GM12892 (cell line): ENCODE measurements at regions not wholly inside any gene's neighbourhood (a gene's known extent, or its start where the extent isn't known, plus 50 kb on each side); places are given as distances from the start of the nearest gene placed in this dataset.

Source experiments
- DNase-seq: peaks from one replicate; pipeline ENCODE4 v3.0.0; 2011; ENCODE audit not compliant: insufficient read length
- FAIRE-seq: peaks from 2 replicates; lab custom pipeline; 2011; peaks lifted over from hg19 to GRCh38; lab: Jason Lieb, UNC
- POLR2A ChIP-seq: IDR thresholded peaks from 2 replicates; pipeline ENCODE4 v1.6.1; 2011; ENCODE audit warnings: low read depth, low read length, control low read depth
- POLR2AphosphoS5 ChIP-seq: IDR thresholded peaks from 2 replicates; pipeline ENCODE4 v1.6.1; 2011; ENCODE audit warnings: low read depth, low read length, control low read depth
- TAF1 ChIP-seq: IDR thresholded peaks from 2 replicates; pipeline ENCODE4 v1.6.1; 2011; ENCODE audit warnings: low read depth, mild to moderate bottlenecking, control low read depth, low read length, borderline replicate concordance

DNA sequence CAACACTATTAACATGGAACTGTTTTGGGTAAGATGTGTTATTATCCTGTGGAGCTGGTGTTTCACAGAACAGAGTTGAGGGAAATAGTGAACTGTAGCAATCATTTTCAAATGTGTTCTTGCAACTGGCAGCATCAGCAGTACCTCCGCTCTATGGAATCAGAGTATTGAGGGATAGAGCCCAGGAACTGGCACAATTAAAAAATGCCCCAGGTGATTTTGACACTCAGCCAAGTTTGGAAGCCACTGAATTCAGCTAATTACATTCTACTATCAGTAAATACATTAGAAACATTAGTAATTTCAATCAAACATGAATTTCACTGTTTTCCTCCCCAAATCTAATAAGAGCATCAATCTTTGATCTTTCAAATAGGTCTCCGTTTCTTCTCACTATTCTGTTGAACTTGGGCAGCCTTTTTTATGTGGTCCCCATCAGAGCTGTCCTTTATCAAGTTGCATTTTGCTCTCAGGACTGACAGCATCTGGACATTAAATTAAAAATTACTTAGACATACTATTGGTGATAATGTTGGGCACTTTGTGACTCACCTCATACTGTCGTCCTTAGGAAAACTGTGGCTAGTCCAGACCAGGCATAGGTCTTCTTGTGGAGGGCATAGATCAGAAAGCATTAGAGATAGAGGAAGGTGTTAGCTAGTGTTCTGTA, 251.5 kb downstream of the DHX35 start:
- FAIRE-seq, result no peak
- TF ChIP-seq TAF1, result no peak
- TF ChIP-seq POLR2A, result no peak
- TF ChIP-seq POLR2AphosphoS5, result no peak
- DNase-seq, result no peak

DNA sequence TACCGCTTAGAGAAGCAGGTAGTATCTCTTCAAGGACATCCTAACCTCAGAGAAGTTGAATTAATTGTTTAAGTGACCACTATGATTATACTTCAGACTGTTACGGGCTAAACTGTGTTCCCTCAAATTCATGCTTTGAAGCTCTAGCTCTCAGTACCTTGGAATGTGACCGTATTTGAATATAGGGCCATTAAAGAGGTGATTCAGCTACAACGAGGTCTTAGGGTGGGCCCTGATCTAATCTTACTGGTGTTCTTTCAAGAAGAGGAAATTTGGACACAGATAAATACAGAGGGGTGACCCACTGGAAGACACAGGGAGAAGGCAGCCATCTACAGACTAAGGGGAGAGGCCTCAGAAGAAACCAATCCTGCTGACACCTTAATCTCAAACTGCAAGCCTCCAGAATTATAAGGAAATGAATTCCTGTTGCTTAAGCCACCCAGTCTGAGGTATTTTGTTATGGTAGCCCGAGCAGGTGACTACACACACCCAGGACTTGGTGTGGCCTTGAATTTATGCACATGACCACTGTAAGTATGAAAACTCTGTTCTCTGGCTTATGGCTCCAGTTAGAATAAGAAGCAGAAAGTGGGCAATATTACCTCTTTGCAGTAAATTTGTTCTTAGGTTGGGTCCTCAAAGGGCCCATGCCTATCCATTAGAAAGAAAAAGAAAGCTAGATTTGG, 249.1 kb downstream of the DHX35 start:
- no peak for TF ChIP-seq POLR2AphosphoS5
- no peak for TF ChIP-seq POLR2A
- no peak for TF ChIP-seq TAF1
- no peak for DNase-seq
- no peak for FAIRE-seq

DNA sequence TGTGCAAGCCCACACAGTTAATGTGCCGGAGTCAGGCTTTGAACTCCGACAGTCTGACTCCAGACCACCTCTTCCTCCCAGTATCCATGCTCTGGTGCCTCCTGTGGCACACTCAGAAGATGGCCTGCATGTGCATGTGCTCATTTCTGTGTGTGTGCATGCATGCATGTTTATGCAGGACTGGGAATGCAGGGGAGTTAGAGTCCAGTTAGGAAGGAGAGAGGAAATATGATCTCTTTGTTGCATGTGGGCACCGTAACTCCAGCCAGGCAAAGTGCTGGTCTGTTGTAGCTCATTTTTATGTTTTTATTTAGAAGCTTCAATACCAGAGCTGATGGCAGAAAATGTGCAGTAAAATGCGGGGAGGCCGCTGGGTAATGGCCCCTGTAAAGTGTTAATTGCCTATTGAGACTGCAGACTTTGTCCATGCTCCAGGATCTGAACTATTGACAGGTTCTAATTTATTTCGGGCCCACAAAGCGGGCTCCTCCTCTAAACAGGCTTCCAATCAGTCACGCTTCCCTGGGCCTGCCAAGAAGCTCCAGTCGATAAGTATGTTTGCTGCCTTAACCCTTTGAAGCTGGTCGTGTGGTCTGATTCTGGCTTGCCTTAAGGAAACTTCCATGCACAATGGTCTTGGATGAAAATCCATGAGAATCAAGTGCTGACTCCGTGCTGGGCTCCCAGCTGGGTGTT, 248.3 kb downstream of the DHX35 start:
- FAIRE-seq (no peak), DNase-seq (no peak)
- no peak for TF ChIP-seq POLR2AphosphoS5
- TF ChIP-seq TAF1, result no peak
- no peak for TF ChIP-seq POLR2A

DNA sequence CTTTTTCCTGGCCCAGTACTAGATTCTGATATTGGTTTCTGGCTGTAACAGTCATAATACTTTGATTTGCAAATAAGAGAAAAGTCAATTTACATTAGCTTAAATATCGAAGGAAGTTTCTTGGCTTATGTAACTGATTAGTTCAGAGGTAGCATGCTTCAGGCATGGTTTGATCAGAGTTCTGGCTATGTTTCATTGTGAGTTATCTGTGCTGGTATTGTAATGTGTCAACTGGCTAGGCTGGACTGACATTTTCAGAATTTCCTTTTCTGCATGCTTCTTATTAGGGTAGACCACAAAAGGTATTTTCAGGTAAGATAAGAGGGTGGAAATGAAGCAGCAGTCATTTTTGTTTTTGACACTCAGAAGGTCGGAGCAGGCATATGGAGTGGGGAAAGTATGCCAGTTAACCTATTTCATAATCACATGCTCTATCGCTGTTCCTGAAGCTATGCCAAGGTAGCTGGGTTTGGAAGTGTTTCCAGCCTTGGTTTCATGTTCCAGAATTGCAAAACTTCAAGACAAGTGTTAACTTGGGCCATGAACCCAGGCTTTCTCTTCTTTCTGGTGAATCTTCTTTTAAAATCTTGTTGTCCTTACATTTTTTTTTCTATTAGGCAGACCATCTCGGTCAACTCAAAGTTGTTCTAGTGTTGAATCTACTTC, 244.9 kb downstream of the DHX35 start:
- FAIRE-seq (no peak), DNase-seq (no peak)
- TF ChIP-seq TAF1, result no peak
- no peak for TF ChIP-seq POLR2AphosphoS5
- no peak for TF ChIP-seq POLR2A

DNA sequence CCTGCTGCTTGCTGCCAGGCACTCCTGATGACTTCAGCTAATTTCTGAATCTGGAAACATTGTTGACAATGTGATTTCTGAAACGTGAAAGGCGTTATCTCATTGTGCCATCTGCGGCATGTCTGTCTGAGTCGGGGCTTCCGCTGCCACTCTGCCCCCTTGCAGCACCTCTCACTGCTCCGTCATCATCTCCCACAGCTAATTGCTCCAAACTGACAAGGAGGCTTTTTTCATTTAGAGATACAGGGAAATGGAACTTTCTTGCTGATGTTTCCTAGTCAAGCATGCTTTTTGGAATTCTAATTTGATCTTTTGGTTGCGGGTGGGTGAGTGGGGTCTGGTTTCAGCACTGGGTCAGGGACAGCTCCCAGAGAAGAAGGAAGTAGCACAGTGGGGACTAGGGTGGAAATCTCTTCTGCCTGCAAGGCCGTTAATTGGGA, 233.5 kb downstream of the DHX35 start:
- FAIRE-seq, result no peak

DNA sequence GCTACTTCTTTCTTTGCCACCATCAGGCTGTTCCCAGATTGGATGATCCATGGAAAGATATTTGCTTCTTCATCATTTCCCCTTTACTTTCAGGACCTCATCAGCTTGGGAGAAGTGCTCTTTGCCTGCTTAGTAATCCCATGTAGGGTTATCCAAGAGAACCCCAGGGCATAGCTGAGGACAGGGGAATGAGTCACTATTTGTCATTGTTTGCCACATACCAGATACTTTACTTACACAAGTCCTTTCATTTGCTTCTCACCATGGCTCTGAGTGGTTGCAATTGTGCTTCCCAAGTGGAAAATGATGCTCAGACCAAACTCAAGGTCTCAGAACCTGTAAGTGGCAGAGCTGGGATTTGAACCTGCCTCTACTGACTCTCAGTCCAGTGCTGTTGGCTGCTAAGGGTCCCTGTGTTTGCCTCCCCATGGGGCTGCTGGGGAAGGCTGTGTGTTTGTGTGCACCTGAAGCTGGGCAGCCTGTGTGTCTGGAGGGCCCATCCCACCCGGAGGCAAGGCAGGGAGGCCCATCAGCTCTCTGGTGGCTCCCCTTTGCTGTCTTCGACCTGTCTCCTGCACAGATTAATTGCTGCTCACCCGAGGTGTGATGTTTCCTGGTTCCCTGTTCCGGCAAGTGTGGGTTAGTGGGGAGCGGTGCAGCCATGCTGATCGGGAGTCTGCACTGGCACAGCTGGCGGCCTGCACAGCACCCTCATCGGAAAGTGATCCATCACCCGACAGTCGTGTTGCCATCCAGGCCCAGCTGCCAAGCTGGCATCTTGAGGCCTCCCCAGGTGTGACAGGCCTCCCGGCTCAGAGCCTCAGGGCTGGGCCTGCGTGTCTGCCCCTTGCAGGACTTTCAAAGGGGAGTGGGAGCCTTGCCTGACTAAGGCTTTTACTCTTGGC, 228.8 kb downstream of the DHX35 start:
- DNase-seq (no peak), FAIRE-seq (no peak)
- TF ChIP-seq POLR2A, result no peak
- TF ChIP-seq TAF1, result no peak
- no peak for TF ChIP-seq POLR2AphosphoS5

More for the DNA sequence above, 233.5 kb downstream of the DHX35 start:
- no peak for TF ChIP-seq POLR2A
- no peak for TF ChIP-seq POLR2AphosphoS5
- no peak for TF ChIP-seq TAF1
- no peak for DNase-seq

DNA sequence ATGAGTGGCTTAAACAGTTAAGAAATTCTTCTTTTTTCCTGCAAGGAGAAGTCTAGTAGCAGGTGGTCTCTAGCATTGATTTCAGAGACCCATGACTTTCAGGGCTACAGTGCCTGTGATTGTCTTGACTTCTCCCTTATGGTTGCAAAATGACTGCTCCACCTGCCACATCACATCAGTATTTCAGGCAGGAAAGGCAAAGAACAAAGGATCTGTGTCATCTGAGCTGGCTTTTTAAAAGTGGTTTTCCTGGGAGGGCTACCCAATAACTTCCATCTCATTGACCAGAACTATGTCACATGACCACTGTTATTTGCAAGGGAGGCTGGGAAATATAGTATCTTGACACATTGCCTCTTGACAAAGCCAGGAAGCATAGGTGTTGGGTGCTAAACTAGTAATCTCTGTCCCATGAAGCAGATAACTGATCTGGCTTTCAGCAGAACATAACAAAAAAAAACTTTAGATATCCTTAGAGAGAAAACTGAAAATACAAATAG, 226.2 kb downstream of the DHX35 start:
- no peak for DNase-seq
- no peak for TF ChIP-seq TAF1
- TF ChIP-seq POLR2AphosphoS5, result no peak
- TF ChIP-seq POLR2A, result no peak
- no peak for FAIRE-seq

DNA sequence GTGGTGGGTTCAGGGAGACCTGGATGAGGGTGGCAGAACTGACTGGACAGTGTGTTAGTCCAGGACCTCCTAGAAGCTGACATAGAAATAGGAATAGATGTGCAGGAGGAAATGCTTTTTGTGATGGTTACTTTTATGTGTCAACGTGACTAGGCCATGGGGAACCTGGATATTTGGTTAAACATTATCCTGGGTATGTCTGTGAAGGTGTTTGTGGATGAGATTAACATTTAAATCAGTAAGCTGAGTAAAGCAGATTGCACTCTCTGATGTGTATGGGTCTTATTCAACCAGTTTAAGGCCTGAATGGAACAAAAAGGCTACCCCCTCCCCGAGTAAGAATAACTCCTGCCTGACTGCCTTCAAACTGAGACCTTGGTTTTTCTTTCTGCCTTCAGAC, 219.3 kb downstream of the DHX35 start:
- no peak for TF ChIP-seq POLR2AphosphoS5
- TF ChIP-seq POLR2A, result no peak
- no peak for TF ChIP-seq TAF1
- FAIRE-seq, result no peak
- no peak for DNase-seq

DNA sequence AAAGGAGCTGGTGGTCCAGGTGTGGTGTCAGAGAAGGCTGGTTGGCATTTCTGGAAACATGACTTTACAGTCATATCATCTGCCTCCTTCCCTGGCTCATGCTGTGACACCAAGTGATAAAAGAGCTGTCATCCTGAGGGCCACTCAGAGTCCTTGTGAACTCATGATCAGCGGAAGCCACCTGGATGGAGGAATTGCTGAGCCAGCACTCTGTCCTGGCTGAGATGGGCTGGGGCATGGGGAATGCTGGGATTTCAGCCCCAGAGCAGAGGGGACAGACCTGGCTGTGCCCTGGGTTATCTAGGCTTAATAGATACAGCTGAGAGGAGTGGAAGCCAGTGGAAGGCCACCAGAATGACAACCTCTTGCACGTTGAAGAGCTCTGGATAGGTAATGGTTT, 214.3 kb downstream of the DHX35 start:
- no peak for FAIRE-seq
- TF ChIP-seq POLR2AphosphoS5 (no peak), TAF1 (no peak), POLR2A (no peak)
- DNase-seq, result no peak

DNA sequence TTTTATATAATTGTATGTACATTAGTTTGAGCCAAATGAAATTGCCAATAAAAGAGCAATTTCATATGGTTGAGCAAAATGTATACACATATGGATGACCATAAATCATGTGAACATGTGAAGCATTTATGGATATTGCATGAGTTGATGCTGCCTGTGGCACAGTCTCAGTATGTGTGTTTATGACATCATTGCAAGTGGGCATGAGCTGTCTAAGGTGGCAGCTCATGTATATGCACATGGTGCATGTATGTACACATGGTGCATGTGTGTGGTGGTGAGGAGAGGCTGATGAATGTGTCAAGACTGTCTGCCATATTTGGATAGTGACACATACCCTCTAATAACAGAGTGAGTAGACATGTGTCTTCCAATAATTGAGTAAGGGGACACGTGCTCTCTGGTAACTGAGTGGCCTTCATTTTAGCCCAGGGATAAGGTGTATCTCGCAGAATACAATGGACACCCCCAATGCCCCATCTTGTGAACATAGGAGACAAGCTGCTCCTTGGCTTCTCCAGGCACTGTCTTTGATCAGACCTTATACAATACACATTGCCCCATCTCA, 208.8 kb downstream of the DHX35 start:
- FAIRE-seq (no peak), DNase-seq (no peak)
- TF ChIP-seq POLR2A (no peak), POLR2AphosphoS5 (no peak), TAF1 (no peak)
